Fibroblast of skin of right quadriceps (primary cell): ENCODE measurements at regions not wholly inside any gene's neighbourhood (a gene's known extent, or its start where the extent isn't known, plus 50 kb on each side); places are given as distances from the start of the nearest gene placed in this dataset.
A peak's percentile ranks its signal among the peaks of the same experiment; 100 is the strongest.
"Not testable (repeated sequence)": the region's sequence is repeated elsewhere in the genome, so short reads cannot be mapped to it uniquely, and the experiment has no call there.

Experiments used
- DNase-seq: peaks from one replicate; pipeline ENCODE4 v3.0.0-alpha.2; 2013

DNA sequence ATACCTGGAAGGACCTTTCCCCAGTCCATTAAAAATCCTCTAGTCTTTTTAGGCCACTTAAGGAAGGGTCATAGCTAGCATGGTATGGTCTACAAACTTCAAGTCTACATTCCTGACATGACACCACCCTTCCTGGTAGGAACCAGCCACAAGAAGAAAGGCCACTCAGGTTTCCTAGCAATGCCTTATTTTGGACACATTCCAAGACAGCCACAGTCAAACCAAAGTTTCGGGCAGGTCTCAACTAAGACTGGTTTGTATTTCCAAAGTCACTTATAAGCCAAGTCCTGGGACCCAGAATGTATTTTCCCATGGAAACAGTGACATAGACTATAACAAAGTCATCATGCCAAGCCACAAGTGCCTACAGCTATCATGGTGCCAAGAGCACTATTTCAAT is 50.6 kb upstream of the SLC44A3 start:
- no peak for DNase-seq

DNA sequence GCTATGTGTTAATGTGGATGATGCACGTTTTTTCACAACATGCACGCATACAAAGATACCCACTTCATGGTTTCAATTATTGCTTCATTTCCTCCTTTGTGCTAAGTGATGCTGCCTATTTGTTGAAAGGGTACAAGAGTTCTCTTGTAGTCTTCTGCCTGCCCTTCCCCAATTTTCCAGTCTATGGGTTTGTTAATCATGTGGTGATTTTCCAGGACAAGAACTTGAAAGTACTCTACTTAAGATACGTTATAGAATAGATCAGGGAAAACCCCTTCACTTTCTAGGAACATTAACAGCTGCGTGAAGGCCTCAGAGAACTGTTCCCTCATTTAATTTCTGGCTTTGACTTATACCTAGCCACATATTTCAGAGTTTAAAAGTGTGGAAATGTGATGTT is 52.1 kb upstream of the SLC44A3 start:
- no peak for DNase-seq

DNA sequence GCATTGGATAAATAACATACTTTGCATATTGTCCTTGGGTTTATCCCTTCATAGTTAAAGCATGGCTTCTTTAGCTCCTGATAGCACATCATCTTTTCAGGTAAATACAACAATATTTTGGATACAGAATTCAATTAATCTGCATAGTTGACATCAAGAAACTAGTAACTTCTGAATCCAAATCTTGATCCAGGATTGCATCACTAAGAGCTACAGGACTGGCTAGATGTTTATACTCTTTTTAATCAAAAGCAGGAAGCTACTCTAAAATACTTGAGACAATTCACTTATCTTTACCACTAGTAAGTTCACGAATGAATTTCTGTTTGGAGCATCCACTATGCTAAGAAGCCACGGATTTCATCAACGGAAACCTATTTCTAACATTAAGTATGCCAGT is 54.2 kb upstream of the SLC44A3 start:
- no peak for DNase-seq

DNA sequence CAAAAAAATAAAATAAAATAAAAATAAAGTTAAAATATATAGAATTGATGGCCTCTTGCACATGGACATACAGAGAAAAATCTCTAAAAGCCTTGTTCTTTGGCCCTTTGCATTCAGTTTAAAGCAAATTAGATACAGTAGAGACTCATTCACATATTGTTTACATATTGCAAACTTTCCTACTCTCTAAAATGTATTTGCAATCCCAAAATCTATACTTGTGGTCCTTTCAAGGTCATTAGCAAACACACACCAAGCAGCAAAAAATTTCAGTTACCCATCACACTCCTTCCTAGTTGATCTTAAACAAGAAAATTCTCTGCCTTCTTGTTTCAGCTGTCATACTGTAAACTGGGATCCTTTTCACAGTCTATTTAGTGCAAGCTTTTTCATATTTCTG is 61.0 kb upstream of the SLC44A3 start:
- DNase-seq = no peak

DNA sequence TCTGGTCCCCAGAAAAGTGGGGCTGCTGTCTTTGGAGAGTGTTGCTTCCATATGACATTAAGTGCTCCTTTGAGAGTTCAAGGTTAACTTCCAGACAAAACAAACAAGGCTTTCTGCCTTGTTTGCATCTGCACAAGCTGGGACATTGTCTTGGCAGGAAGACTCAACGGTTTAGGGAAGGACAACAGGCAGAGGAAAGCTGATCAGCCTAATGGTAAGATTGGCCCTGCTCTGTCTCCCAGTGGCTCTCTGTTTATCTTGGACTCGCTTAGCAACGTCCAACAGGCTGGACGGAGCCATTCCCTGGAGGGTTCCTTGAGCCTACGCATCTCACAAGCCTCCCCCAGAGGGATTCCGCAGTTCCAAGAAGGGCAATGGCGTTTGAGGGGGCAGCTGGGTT is 62.2 kb upstream of the SLC44A3 start:
- DNase-seq = no peak

DNA sequence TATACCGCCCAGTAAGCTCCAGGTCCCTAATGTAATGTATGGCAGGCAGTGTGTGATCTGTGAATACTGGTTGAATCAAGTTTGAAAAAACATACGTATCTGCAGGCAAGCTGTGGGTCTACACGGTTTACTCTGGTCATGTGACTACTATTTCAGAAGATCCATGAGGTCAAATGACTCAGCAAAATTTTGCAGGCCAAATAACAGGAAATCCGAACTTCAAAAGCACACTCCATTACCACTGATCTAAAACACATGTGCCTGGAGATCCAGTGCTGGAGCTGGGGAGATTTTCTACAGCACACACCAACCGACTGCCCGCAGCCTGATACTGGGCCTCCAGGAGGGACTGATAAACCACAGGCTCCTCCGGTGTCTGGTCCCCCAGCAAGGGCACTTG is 64.5 kb upstream of the SLC44A3 start:
- DNase-seq = peak; percentile 99

DNA sequence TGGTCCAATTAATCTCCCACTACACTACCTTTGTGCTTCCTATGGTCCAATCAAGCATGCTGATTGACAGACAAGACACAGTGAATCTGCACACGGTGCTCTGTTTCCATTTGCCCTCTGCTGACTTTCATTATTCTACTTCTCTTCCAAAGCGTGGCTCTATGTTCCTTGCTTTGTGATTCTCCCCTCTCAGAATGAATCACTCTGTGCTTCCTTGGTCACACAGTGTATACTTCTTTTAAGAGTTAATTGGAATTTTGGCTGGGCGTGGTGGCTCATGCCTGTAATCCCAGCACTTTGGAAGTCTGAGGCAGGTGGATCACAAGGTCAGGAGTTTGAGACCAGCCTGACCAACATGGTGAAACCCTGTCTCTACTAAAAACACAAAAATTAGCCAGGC is 65.1 kb upstream of the SLC44A3 start:
- DNase-seq = not testable (repeated sequence)

DNA sequence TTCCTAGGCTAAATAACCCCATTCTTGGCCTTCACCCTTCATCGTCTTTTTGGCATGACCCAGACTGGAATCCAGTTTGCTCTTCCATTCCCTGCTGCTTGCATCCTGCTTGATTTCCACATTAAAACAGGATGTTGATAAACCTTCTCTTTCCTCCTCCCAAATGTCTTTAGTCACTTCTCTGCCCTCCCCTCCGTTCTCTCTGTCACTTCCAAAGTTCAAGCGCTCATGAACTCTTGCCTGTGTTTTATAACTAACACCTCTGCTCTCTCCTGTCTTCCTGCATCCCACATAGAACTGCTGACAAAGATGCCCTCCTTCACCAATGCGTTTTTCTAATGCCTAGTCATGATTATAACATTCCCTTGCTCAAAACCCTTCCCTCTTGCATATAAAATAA is 65.6 kb upstream of the SLC44A3 start:
- DNase-seq = no peak

DNA sequence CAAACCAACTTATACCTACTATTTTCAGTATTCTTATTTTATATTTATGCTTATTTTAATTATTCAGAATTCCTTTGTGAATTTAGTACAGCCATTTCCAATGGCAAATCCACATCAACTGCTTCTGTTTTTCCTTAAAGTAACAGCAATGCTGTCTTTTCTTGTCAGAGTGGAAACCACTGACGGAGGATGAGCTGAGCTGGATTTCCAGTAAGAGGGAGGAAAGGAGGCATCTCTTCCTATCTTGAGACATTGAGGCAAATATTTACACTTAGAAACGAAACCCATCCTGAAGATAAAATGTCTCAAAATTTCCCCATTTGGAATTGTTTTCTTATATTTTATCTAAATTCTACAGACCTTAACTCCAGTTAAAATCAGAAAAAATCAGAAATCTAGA is 66.1 kb upstream of the SLC44A3 start:
- DNase-seq = no peak

DNA sequence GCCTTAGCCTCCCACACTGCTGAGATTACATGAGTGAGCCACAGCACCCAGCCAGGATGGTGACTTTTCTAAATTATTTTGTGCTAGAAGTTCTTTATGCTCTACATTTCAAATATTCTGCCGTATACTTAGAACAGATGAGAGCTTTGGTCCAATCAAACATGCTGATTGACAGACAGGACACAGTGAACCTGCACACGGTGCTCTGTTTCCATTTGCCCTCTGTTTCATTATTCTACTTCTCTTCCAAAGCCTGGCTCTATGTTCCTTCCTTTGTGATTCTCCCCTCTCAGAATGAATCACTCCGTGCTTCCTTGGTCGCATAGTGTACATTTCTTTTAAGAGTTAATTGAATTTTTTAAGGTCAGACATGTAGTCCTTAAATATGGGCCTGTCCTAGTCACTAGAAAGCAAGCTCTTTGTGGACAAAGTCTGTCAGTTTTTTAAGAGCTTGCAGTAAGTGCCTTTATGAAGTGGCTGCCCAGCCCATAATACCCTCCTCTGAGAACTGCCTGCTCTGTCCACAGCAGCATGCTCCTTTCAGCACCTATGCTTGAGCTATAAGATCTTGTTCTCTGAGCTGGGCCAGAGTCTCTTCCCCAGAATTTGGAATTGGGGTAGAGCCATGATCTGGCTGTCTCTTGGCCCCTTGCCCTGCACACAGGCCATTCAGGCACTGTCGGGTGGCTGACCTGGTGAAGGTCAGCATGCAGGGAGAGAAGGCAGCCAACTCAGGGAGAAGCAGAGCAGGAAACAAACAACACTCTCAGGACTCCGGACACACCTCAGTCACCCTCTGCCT is 66.8 kb upstream of the SLC44A3 start:
- DNase-seq = no peak

DNA sequence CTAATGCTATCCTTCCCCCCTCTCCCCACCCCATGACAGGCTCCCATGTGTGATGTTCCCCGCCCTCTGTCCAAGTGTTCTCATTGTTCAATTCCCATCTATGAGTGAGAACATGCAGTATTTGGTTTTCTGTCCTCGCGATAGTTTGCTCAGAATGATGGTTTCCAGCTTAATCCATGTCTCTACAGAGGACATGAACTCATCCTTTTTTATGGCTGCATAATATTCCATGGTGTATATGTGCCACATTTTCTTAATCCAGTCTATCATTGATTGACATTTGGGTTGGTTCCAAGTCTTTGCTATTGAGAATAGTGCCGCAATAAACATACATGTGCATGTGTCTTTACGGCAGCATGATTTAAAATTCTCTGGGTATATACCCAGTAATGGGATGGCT is 68.7 kb upstream of the SLC44A3 start:
- not testable (repeated sequence) for DNase-seq

DNA sequence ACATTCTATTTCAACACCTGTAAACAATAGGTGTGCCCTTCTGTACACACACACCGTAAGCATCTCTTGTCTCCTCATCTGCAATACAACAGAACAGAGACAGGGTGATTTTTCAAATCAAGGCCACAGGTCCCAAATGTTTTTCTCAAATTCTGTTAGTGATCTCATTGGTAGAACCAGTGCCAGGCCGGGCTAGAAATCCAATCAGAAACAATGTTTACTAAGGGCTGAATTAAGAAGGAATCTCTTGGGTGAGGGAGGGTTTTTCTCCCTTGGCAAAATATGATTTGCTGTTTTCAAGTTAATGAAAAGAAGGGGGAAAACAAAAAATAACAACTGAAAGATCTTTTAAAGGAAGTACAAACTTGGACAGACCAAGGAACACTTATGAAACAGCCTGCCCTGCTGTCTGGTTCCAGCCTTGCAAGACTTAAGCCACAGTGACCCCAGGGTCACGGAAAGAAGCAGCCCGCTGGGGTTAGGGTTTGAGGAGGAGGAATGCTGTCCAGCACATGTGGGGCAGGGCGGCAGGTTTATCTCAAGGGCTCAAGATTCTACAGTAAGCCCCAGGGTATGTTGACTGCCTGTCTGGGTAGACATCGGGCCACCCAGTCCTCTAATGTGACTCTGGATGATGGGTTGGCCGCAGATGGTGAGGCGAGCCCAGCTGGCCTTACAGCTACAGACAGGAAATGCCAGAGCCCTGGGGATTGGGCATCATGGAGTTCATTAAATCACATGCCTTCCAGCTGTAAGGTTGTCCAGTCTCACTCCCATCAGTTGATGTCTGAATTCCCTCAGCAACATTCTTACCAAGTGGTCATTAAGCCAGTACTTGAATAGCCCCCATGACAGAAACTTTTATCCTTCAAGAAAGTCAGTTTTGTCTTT is 73.3 kb upstream of the SLC44A3 start:
- DNase-seq = no peak

DNA sequence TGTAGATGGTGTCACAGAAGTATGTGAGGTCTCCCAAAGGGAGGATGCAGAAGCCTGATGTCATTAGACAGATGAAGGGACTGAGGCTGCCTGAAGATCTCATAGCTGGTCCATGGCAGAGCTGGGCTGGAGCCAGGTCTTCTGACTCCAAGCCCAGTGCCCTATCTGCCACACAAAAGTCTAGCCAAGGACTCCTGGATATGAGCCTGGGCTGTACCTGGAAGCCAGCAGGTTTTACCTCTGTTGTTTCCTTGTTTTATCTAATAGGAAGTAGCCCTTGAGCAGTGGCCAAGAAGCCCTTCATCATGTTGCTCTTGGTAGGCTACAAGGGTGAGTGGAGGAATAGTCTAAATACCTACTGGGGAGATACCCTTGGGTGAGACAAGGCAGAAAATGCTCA is 74.4 kb upstream of the SLC44A3 start:
- DNase-seq = no peak

DNA sequence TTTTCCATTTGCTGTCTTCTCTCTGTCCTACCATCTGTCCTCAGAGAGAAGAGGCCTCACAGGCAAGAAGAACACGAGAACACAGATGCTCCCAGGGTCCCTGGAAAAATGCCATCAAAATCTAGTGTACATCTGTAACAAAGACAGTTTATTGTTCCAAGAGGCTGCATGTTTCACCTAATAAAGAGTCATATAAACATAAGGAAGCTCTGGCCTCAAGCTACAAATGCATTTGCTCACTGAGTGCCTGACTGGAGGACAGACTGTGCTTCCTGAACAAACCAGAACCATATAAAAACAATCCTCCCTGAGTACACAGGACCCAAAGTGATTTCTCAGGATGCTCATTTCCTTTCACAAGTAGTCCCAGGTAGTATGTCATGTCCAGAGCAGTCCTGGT is 76.3 kb upstream of the SLC44A3 start:
- DNase-seq = no peak

DNA sequence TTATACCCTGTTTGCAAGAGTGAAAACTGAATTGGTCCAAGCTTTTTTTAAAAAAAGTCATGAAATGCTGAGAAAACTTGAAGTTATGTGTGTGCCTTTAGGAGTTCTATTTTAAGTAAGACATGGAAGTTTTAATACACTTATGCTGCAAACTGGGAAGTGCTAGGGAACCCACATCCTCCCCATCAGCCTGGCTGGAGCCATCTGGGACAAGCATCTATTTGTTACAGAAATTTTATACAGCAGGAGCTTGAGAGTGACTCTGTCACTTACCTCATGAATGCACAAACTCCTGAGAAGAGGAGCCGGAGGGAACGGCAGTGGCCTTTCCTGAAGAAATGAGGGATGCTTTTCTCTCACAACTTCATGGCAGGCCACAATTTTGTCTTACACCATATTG is 78.2 kb upstream of the SLC44A3 start:
- DNase-seq = no peak

DNA sequence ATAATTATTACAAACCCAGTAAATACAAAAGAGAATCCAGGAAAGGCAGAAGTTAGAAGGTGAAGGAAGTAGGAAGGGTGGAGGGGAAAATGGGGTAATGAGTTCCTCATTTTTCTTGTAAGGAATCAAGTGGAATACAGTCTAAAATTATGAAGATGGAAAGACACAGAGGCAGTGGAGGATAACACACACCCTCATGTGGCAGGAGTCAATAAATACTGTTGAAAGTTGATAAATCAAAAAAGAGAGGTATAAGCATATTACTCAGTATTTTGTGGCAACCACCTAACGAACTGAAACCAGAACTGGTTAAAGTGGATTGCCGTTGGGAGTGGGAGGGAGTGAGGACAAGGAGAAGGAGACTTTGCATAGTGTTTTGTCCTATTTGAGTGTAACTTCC is 78.6 kb upstream of the SLC44A3 start:
- no peak for DNase-seq

DNA sequence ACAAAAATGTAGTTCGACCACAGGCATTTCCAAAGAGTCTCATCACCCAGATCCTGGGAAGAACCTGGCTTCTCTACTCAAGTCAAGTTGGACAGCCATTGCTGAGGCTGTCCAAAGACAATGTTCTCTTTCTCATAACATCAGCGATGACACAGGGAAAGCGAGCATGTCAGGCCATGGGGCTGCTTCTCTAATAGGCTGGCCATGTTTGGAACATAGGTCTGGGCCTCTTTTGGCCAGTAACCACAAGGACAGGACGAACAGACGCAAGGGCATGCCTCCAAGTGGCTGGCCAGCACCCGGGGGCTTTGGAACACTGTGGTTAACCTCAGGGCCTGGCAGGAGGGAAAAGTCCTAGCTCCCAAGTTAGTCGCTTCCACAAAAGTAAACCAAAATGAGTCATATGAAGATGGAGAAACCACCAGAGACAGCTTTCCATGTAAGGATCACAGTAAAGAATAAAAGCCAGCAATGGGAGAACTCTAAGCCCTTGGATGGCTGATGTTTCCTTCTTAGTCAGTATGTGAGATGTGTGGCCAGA is 80.6 kb upstream of the SLC44A3 start:
- DNase-seq = peak; percentile 92

DNA sequence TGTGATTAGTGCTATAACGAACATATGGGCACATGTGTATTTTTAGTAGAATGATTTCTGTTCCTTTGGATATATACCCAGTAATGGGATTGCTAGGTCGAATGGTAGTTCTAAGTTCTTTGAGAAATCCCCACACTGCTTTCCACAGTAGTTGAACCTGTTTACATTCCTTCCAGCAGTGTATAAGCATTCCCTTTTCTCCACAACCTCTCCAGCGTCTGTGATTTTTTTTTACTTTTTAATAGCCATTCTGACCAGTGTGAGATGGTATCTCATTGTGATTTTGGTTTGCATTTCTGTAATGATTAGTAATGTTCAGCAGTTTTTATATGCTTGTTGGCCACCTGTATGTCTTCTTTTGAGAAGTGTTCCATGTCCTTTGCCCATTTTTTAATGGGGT is 81.8 kb upstream of the SLC44A3 start:
- DNase-seq = no peak

DNA sequence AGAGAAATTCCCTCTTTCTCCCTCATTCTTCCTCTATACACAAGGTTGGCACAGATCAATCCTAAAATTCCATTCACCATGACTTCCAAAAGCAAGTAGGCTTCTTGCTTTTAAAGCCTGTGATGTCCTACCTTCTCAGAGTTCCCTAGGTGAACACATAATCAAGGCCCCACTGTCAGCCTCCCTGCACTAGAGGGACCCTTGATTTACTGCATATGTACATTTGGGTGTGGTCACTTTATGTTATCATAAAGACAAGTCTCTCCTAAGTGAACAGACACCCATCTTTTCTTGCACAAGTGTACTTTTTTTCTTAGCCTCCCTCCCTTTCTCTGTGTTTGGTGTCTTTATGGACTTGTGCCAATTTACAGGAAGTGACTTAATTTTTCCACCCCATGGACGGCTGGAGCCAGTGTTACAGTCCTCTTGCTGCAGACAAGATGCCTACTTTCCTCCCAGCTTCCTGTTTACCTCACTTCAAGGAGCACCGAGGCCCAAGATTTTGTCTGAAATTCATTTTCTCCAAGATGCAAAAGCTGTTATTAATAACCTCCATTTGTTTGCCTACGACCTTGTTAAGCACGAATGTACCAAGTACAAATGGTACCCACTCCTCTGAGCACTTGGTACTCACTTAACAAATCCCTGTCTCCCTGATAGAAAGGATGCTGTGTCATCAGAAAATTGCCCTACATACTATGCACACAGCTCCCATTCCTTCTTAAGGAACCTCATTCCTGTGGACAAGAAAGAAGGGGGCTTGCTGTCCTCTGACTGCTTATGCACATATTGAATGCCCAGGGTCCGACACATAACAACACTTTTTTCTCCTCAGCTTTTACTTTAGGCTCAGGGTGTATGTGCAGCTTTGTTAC is 82.8 kb upstream of the SLC44A3 start:
- DNase-seq = peak; percentile 59

DNA sequence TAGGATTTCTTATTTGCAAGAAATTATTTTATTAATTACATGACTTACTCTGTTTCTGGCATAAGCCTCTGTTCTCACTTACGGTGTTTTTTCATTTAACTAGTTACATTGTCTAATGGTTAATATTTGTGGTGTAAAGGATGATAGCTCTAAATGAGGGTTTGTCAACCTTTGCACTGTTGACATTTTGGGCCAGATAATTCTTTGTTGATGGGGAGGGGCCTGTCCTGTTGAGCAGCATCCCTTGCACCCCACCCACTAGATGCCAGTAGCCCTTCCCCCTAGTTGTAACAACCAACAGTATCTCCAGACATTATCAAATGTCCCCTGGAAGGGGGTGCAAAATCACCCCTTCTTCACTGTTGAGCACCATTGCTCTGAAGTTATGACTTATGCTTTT is 83.6 kb upstream of the SLC44A3 start:
- no peak for DNase-seq

DNA sequence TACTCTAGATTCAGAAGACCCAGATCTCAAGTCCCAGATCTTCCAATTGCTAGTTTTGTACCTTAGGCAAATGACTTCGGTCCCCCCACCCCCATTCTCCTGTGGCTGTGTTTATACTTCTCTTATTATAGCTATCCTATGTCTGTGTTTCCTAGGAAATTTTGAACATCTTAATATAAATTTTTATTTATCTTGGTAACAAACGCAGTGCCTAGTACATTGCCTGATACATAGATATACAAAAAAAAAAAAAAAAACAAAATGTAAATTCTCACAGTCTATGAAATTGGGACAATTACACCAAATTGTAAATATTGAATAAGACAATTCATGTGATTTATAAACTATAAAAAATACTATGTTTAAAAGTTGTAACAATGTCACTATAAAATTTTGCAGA is 84.1 kb upstream of the SLC44A3 start:
- DNase-seq = no peak

DNA sequence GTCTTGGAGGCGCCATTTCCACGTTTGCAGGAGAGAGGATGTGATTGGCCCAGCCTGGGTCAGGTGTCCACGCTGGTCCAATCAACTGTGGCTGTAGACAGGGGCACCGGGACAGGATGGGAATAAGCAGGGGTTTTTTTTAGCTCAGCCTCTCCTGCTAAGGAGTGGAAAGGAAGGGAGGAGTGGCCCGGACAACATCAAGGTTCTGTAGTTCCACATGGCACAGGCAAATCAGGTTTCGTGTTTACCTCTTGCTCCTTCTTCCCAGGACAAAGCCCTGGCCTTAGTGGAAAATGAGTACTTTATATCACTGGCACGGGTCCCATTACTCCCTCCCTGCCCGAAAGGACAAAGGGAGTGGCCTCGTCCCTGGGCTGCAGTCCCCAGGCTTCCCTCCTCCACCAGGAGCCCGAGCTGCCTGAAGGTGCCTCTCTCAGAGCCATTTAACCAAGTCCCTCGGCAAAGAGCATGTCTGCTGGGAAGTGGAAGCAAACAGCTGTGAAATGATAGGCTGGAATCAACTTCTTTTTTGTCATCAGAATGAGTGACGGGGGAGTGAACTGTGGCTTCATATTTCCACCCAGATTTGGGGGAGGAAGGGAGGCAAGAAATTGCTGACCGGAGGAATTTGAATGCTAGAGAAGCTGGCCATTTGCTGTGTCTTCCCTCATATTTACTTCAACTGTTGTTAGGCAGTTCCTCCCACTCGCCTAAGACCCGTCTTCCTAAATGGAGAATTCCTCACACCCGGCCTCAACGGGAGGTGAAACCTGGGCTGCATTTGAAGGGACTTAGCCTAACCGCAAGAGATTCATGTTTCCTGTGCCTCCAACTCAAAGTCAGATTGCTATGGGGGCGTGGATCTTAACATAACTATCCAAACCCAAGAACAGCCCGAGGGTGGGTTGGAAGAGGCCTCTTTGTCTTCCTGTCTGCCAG is 84.9 kb upstream of the SLC44A3 start:
- peak; percentile 90 for DNase-seq
